Mesendoderm (in vitro differentiated cells): ENCODE measurements at regions not wholly inside any gene's neighbourhood (a gene's known extent, or its start where the extent isn't known, plus 50 kb on each side); places are given as distances from the start of the nearest gene placed in this dataset.
"Not testable (repeated sequence)": the region's sequence is repeated elsewhere in the genome, so short reads cannot be mapped to it uniquely, and the experiment has no call there.

Experiments
- DNase-seq: peaks from one replicate; pipeline ENCODE4 v3.0.0; 2013
- H2AK5ac ChIP-seq: 2 replicates; pipeline ENCODE4 v1.6.1; 2013; ENCODE audit warnings: low read length, inconsistent platforms
- H2BK120ac ChIP-seq: 2 replicates; pipeline ENCODE4 v1.6.1; 2013; ENCODE audit warnings: low read depth, mild to moderate bottlenecking, low read length, moderate library complexity, mixed read lengths
- H2BK15ac ChIP-seq: replicated peaks from 2 replicates; pipeline ENCODE4 v1.6.1; 2013; ENCODE audit warnings: low read depth, mild to moderate bottlenecking, moderate library complexity
- H2BK5ac ChIP-seq: 2 replicates; pipeline ENCODE4 v1.6.1; 2013; ENCODE audit warnings: low read length, inconsistent platforms
- H3K18ac ChIP-seq: 2 replicates; pipeline ENCODE4 v1.6.1; 2013; ENCODE audit warnings: mild to moderate bottlenecking, low read length, mixed read lengths
- H3K23ac ChIP-seq: one replicate; pipeline ENCODE4 v1.6.1; 2013; ENCODE audit warnings: low read length
- H3K27ac ChIP-seq: 2 replicates; pipeline ENCODE4 v1.5.1; 2013; ENCODE audit warnings: low read depth, mild to moderate bottlenecking, inconsistent platforms, low read length, moderate library complexity
- H3K27me3 ChIP-seq: 2 replicates; pipeline ENCODE4 v1.6.1; 2013; ENCODE audit warnings: low read length, control low read depth, mild to moderate bottlenecking, inconsistent platforms; ENCODE audit not compliant: insufficient read depth, poor library complexity
- H3K36me3 ChIP-seq: 2 replicates; pipeline ENCODE4 v1.6.1; 2013; ENCODE audit warnings: low read length, inconsistent platforms; ENCODE audit not compliant: control insufficient read depth, insufficient read depth
- H3K4ac ChIP-seq: one replicate; pipeline ENCODE4 v1.6.1; 2013; ENCODE audit warnings: low read depth, mild to moderate bottlenecking, low read length, moderate library complexity
- H3K4me1 ChIP-seq: 2 replicates; pipeline ENCODE4 v1.6.1; 2013; ENCODE audit warnings: low read depth, low read length, inconsistent platforms; ENCODE audit not compliant: control insufficient read depth
- H3K4me2 ChIP-seq: 2 replicates; pipeline ENCODE4 v1.6.1; 2013; ENCODE audit warnings: low read length
- H3K4me3 ChIP-seq: 2 replicates; pipeline ENCODE4 v1.5.1; 2013; ENCODE audit warnings: mild to moderate bottlenecking, low read length
- H3K56ac ChIP-seq: one replicate; pipeline ENCODE4 v1.6.1; 2013; ENCODE audit warnings: low read length
- H3K79me1 ChIP-seq: 2 replicates; pipeline ENCODE4 v1.6.1; 2013; ENCODE audit warnings: low read length, inconsistent platforms
- H3K79me2 ChIP-seq: 2 replicates; pipeline ENCODE4 v1.6.1; 2013; ENCODE audit warnings: mild to moderate bottlenecking, low read length; ENCODE audit not compliant: control insufficient read depth, insufficient read depth
- H3K9ac ChIP-seq: 2 replicates; pipeline ENCODE4 v1.6.1; 2013; ENCODE audit warnings: low read length, inconsistent platforms
- H4K5ac ChIP-seq: one replicate; pipeline ENCODE4 v1.6.1; 2013; ENCODE audit warnings: low read length
- H4K8ac ChIP-seq: one replicate; pipeline ENCODE4 v1.6.1; 2013; ENCODE audit warnings: low read depth, mild to moderate bottlenecking, control low read depth, low read length, moderate library complexity
- WGBS: extraction: QIAGEN DNeasy Blood & Tissue Kit; methylation state at CpG from one replicate; pipeline ENCODE4 v1.1.7; 2013; ENCODE audit warnings: low lambda C conversion rate, missing lambda C conversion rate; ENCODE audit not compliant: insufficient coverage; ENCODE audit errors: extremely low coverage; 5-methylcytosine and 5-hydroxymethylcytosine counted together

DNA sequence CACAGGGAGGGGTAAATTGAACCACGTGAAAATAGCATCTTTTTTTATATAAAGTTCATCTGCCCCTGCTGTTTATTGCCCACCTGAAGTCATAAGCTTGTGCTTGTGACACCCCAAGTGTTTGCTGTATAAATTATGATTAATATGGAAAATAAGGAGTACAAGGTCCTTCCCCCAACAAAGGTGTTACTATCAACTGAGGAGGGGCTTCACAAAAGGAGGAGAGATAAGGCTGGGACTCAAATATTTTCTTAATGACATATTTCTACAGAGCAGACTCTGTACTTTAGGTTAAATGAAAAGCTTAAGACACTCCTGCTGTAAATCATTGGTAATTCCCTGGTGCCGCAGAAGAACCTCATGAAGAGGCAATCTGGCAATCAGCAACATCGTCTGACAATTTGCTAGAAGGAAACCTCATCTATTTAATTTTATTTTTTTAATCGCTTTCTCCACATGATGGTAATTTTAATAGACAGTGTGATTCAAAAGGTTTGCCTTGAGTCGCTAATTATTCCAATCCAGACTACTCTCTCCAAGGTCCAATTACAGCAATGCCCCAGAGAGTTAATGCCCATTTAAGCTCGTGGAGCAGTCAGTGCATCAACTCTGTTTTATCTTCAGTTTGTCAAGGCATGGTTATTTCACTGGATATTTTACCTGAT, 1432.4 kb downstream of the FAM181B start:
- no CpG with 5 or more reads among the region's 6 CpGs for WGBS
- H3K27me3 ChIP-seq, result no peaks in the 10 kb centered on the region
- no peak overlapping the region for H3K4ac ChIP-seq
- no peak for DNase-seq
- no peak overlapping the region for H3K27ac ChIP-seq
- H3K23ac ChIP-seq, result no peak overlapping the region
- H4K5ac ChIP-seq, result no peak overlapping the region
- no peak overlapping the region for H3K18ac ChIP-seq
- no peak overlapping the region for H2BK120ac ChIP-seq
- H3K4me3 ChIP-seq, result no peak overlapping the region
- H3K36me3 ChIP-seq, result no peaks in the 10 kb centered on the region
- no peaks in the 10 kb centered on the region for H3K4me1 ChIP-seq
- no peak overlapping the region for H2BK5ac ChIP-seq
- no peak overlapping the region for H3K56ac ChIP-seq
- no peak overlapping the region for H2BK15ac ChIP-seq
- H4K8ac ChIP-seq, result no peak overlapping the region
- no peaks in the 10 kb centered on the region for H3K79me2 ChIP-seq
- no peak overlapping the region for H3K4me2 ChIP-seq
- no peaks in the 10 kb centered on the region for H3K79me1 ChIP-seq
- H3K9ac ChIP-seq, result no peak overlapping the region
- no peak overlapping the region for H2AK5ac ChIP-seq

- H2AK5ac ChIP-seq, result no peak overlapping the region
- H4K8ac ChIP-seq, result no peak overlapping the region
- no peak overlapping the region for H3K4me3 ChIP-seq
- DNase-seq, result no peak
- H3K27me3 ChIP-seq, result no peaks in the 10 kb centered on the region
- no peaks in the 10 kb centered on the region for H3K36me3 ChIP-seq
- no peak overlapping the region for H3K4ac ChIP-seq
- H3K56ac ChIP-seq, result no peak overlapping the region
- no CpG with 5 or more reads among the region's 5 CpGs for WGBS
- no peak overlapping the region for H3K9ac ChIP-seq
- no peak overlapping the region for H2BK120ac ChIP-seq
- H3K4me1 ChIP-seq, result peaks cover 5% of the 10 kb centered on the region
- no peak overlapping the region for H4K5ac ChIP-seq
- no peaks in the 10 kb centered on the region for H3K79me2 ChIP-seq
- H3K79me1 ChIP-seq, result no peaks in the 10 kb centered on the region
- H3K18ac ChIP-seq, result no peak overlapping the region
- H3K4me2 ChIP-seq, result no peak overlapping the region
- H2BK15ac ChIP-seq, result no peak overlapping the region
- no peak overlapping the region for H3K23ac ChIP-seq
- no peak overlapping the region for H3K27ac ChIP-seq
- no peak overlapping the region for H2BK5ac ChIP-seq
These were observed 1446.7 kb downstream of the FAM181B start for GRCh38 chr11:81286959-81287358.

- no peak overlapping the region for H4K8ac ChIP-seq
- no peak overlapping the region for H3K27ac ChIP-seq
- H3K56ac ChIP-seq, result no peak overlapping the region
- no peak overlapping the region for H3K4me2 ChIP-seq
- H3K4ac ChIP-seq, result no peak overlapping the region
- H2BK120ac ChIP-seq, result no peak overlapping the region
- no peak overlapping the region for H3K4me3 ChIP-seq
- H3K79me2 ChIP-seq, result no peaks in the 10 kb centered on the region
- H2BK5ac ChIP-seq, result no peak overlapping the region
- H3K23ac ChIP-seq, result no peak overlapping the region
- no peaks in the 10 kb centered on the region for H3K36me3 ChIP-seq
- H3K18ac ChIP-seq, result no peak overlapping the region
- H3K79me1 ChIP-seq, result no peaks in the 10 kb centered on the region
- DNase-seq, result peak; percentile 27
- no peak overlapping the region for H4K5ac ChIP-seq
- H2BK15ac ChIP-seq, result no peak overlapping the region
- H2AK5ac ChIP-seq, result no peak overlapping the region
- H3K4me1 ChIP-seq, result peaks cover 5% of the 10 kb centered on the region
- H3K9ac ChIP-seq, result no peak overlapping the region
- no peaks in the 10 kb centered on the region for H3K27me3 ChIP-seq
These were observed 1447.1 kb downstream of the FAM181B start for GRCh38 chr11:81286550-81286949.

- not testable (repeated sequence) for H3K4me2 ChIP-seq, H2BK120ac ChIP-seq, H3K4me1 ChIP-seq, H3K23ac ChIP-seq, H3K9ac ChIP-seq, H2AK5ac ChIP-seq, H3K4me3 ChIP-seq, H2BK15ac ChIP-seq, H3K27ac ChIP-seq, H3K79me2 ChIP-seq, H4K5ac ChIP-seq, H2BK5ac ChIP-seq, H3K27me3 ChIP-seq, H3K56ac ChIP-seq, H3K36me3 ChIP-seq, H3K4ac ChIP-seq, H3K18ac ChIP-seq, H4K8ac ChIP-seq, H3K79me1 ChIP-seq
- peak; percentile 46 for DNase-seq
- no CpG with 5 or more reads among the region's 1 CpG for WGBS
These were observed 1453.4 kb downstream of the FAM181B start for GRCh38 chr11:81280228-81280627.

- Histone ChIP-seq H3K36me3 (no peaks in the 10 kb centered on the region), H3K4me2 (no peak overlapping the region), H3K27me3 (no peaks in the 10 kb centered on the region), H2BK5ac (no peak overlapping the region), H3K9ac (no peak overlapping the region), H2BK15ac (no peak overlapping the region), H3K23ac (no peak overlapping the region), H3K4me1 (no peaks in the 10 kb centered on the region), H3K27ac (no peak overlapping the region), H4K8ac (no peak overlapping the region), H2BK120ac (no peak overlapping the region), H4K5ac (no peak overlapping the region), H3K4ac (no peak overlapping the region), H2AK5ac (no peak overlapping the region), H3K79me2 (no peaks in the 10 kb centered on the region), H3K4me3 (no peak overlapping the region), H3K56ac (no peak overlapping the region), H3K79me1 (no peaks in the 10 kb centered on the region), H3K18ac (no peak overlapping the region)
- no peak for DNase-seq
- WGBS, result no CpG with 5 or more reads among the region's 5 CpGs
These were observed 1454.7 kb downstream of the FAM181B start for GRCh38 chr11:81278991-81279390.

DNA sequence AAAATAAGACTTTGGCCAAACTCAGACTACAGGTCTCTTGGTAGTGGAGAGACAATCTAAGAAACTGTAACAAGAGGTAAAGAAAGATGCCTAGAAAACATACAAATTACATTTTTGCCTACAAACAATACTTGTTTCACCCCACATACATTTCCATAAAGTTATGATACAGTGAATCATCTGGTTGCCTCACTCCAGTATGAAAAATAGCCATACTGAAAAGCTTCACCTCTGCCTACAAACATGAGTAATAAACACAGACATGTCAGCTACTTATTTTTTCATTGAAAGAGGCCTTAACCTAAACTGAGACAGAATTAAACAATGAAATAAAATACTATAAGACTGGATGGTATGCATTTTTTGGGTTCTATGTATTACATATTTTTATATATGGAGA, 1463.0 kb downstream of the FAM181B start:
- Histone ChIP-seq H3K27ac (no peak overlapping the region), H3K79me2 (no peaks in the 10 kb centered on the region), H2BK5ac (no peak overlapping the region), H3K4me3 (no peak overlapping the region), H2AK5ac (no peak overlapping the region), H4K8ac (no peak overlapping the region), H3K4me1 (no peaks in the 10 kb centered on the region), H2BK120ac (no peak overlapping the region), H2BK15ac (no peak overlapping the region), H3K56ac (no peak overlapping the region), H3K4ac (no peak overlapping the region), H3K4me2 (no peak overlapping the region), H3K36me3 (no peaks in the 10 kb centered on the region), H3K27me3 (no peaks in the 10 kb centered on the region), H4K5ac (no peak overlapping the region), H3K23ac (no peak overlapping the region), H3K18ac (no peak overlapping the region), H3K79me1 (no peaks in the 10 kb centered on the region), H3K9ac (no peak overlapping the region)
- DNase-seq, result no peak
